PC-3 (cell line): ENCODE measurements at regions not wholly inside any gene's neighbourhood (a gene's known extent, or its start where the extent isn't known, plus 50 kb on each side); places are given as distances from the start of the nearest gene placed in this dataset.

Experiments
- ATAC-seq: fragments of 200-7000 bp; cut with Tn5 transposase; 2 replicates; pipeline ENCODE4 v1.9.1; 2020; ENCODE audit warnings: mild to moderate bottlenecking, moderate library complexity
- BruUV-seq: library from RNA; stranded (reverse); fragments of 400-500 nt; replicated peaks from 2 replicates; lab custom pipeline; 2021; lab: Mats Ljungman, UMichigan
- CTCF ChIA-PET: fragments of 300-600 bp; sonication (Branson Sonifier 250); formaldehyde crosslinking; loops from one replicate; lab custom pipeline; 2022; ENCODE audit warnings: antibody characterized with exemption; lab: Charles Lee
- POLR2A ChIA-PET: fragments of 300-600 bp; sonication (Branson Sonifier 250); formaldehyde crosslinking; loops from one replicate; lab custom pipeline; 2022; ENCODE audit warnings: antibody characterized with exemption; ENCODE audit not compliant: unreplicated experiment; lab: Charles Lee
- DNase-seq: peaks from one replicate; pipeline ENCODE4 v3.0.0-alpha.2; 2015
- H2AFZ ChIP-seq: fragments of 300-600 bp; sonication (generic); 2 replicates; pipeline ENCODE4 v1.6.0; 2016; ENCODE audit warnings: antibody characterized with exemption, low read length
- H3F3A ChIP-seq: fragments of 300-600 bp; sonication (generic); one replicate; pipeline ENCODE4 v1.6.0; 2017; ENCODE audit warnings: antibody characterized with exemption, low read length, control low read depth, mild to moderate bottlenecking; ENCODE audit not compliant: unreplicated experiment
- H3K27ac ChIP-seq: fragments of 300-600 bp; sonication (generic); 2 replicates; pipeline ENCODE4 v1.5.1; 2016; ENCODE audit warnings: mild to moderate bottlenecking, low read length
- H3K27me3 ChIP-seq: fragments of 300-600 bp; sonication (generic); 2 replicates; pipeline ENCODE4 v1.6.1; 2016; ENCODE audit warnings: low read length, mixed read lengths
- H3K36me3 ChIP-seq: fragments of 300-600 bp; sonication (generic); 2 replicates; pipeline ENCODE4 v1.6.1; 2016; ENCODE audit warnings: low read depth, mixed run types, low read length, mixed read lengths
- H3K4me1 ChIP-seq: fragments of 300-600 bp; sonication (generic); 2 replicates; pipeline ENCODE4 v1.5.1; 2016; ENCODE audit warnings: low read length; ENCODE audit not compliant: insufficient read depth
- H3K4me2 ChIP-seq: fragments of 300-600 bp; sonication (generic); 2 replicates; pipeline ENCODE4 v1.6.0; 2016; ENCODE audit warnings: low read length
- H3K4me3 ChIP-seq: fragments of 300-600 bp; sonication (generic); 2 replicates; pipeline ENCODE4 v1.5.1; 2016; ENCODE audit warnings: mild to moderate bottlenecking, low read length, mixed read lengths
- H3K79me2 ChIP-seq: fragments of 300-600 bp; sonication (generic); 2 replicates; pipeline ENCODE4 v1.6.1; 2017; ENCODE audit warnings: low read length, mixed read lengths
- H3K9ac ChIP-seq: fragments of 300-600 bp; sonication (generic); 2 replicates; pipeline ENCODE4 v1.6.0; 2016; ENCODE audit warnings: mild to moderate bottlenecking, low read length
- H3K9me2 ChIP-seq: fragments of 300-600 bp; sonication (generic); replicated peaks from 2 replicates; pipeline ENCODE4 v1.6.1; 2016; ENCODE audit warnings: mixed run types, low read length, mixed read lengths
- H3K9me3 ChIP-seq: fragments of 300-600 bp; sonication (generic); 2 replicates; pipeline ENCODE4 v1.6.1; 2016; ENCODE audit warnings: low read length, mixed read lengths
- H4K20me1 ChIP-seq: fragments of 300-600 bp; sonication (generic); 2 replicates; pipeline ENCODE4 v1.6.1; 2016; ENCODE audit warnings: low read length, mixed read lengths
- CTCF ChIP-seq: fragments of 300-600 bp; sonication (generic); conservative IDR thresholded peaks from 2 replicates; pipeline ENCODE4 v1.5.1; 2017; ENCODE audit warnings: antibody characterized with exemption, low read depth, mild to moderate bottlenecking, low read length
- EZH2 ChIP-seq: fragments of 300-600 bp; sonication (generic); IDR thresholded peaks from one replicate; pipeline ENCODE4 v1.6.1; 2017; ENCODE audit warnings: antibody characterized with exemption, mild to moderate bottlenecking, low read length; ENCODE audit not compliant: unreplicated experiment
- EZH2phosphoT487 ChIP-seq: fragments of 300-600 bp; sonication (generic); IDR thresholded peaks from 2 replicates; pipeline ENCODE4 v1.6.1; 2018; ENCODE audit warnings: mild to moderate bottlenecking, antibody characterized with exemption, low read length, borderline replicate concordance
- intact Hi-C: fragments of 100-400 bp; cut with micrococcal nuclease; formaldehyde crosslinking; loops from 2 replicates; pipeline ENCODE4 v1.9.0; 2023

- Histone ChIP-seq H3K36me3 (no peaks in the 10 kb centered on the region), H3K79me2 (no peaks in the 10 kb centered on the region), H3K4me2 (no peak overlapping the region), H2AFZ (no peak overlapping the region), H3K4me1 (no peaks in the 10 kb centered on the region), H3K9me3 (no peaks in the 10 kb centered on the region), H3F3A (no peaks in the 10 kb centered on the region), H4K20me1 (no peaks in the 10 kb centered on the region), H3K27me3 (no peaks in the 10 kb centered on the region), H3K9ac (no peak overlapping the region), H3K27ac (no peak overlapping the region), H3K9me2 (no peaks in the 10 kb centered on the region), H3K4me3 (no peak overlapping the region)
- ATAC-seq (no peak), DNase-seq (no peak)
- intact Hi-C loops, result no loop called here
- POLR2A ChIA-PET, result no interaction called here
- CTCF ChIA-PET, result no interaction called here
- no TSS peak for BruUV-seq
- TF ChIP-seq EZH2, result no peak
- TF ChIP-seq CTCF, result no peak
- no peak for TF ChIP-seq EZH2phosphoT487
These were observed 102.7 kb upstream of the SLC22A23 start for GRCh38 chr6:3559561-3559960.

- no peaks in the 10 kb centered on the region for H3K9me2 ChIP-seq
- H4K20me1 ChIP-seq, result no peaks in the 10 kb centered on the region
- no peaks in the 10 kb centered on the region for H3F3A ChIP-seq
- TF ChIP-seq EZH2phosphoT487 (no peak), CTCF (no peak), EZH2 (no peak)
- ChIA-PET POLR2A (no interaction called here), CTCF (no interaction called here)
- H3K9me3 ChIP-seq, result peaks cover 17% of the 10 kb centered on the region
- ATAC-seq (no peak), DNase-seq (no peak)
- H3K4me1 ChIP-seq, result no peaks in the 10 kb centered on the region
- H3K27ac ChIP-seq, result no peak overlapping the region
- H3K4me3 ChIP-seq, result no peak overlapping the region
- H2AFZ ChIP-seq, result no peak overlapping the region
- no peaks in the 10 kb centered on the region for H3K79me2 ChIP-seq
- no peak overlapping the region for H3K9ac ChIP-seq
- no TSS peak for BruUV-seq
- H3K4me2 ChIP-seq, result no peak overlapping the region
- no peaks in the 10 kb centered on the region for H3K27me3 ChIP-seq
- 0 out of 2 replicates have a peak, but pooled peaks cover 2% of the 10 kb centered on the region for H3K36me3 ChIP-seq
- intact Hi-C loops, result no loop called here
These were observed 100.5 kb upstream of the SLC22A23 start for GRCh38 chr6:3557336-3557735.

- Histone ChIP-seq H3K9me2 (no peaks in the 10 kb centered on the region), H3K9me3 (peaks cover 18% of the 10 kb centered on the region), H2AFZ (no peak overlapping the region), H3F3A (no peaks in the 10 kb centered on the region), H3K4me3 (no peak overlapping the region), H3K36me3 (0 out of 2 replicates have a peak, but pooled peaks cover 2% of the 10 kb centered on the region), H3K4me2 (no peak overlapping the region), H3K79me2 (no peaks in the 10 kb centered on the region), H3K4me1 (no peaks in the 10 kb centered on the region; the same call in 1 of the 2 replicates), H3K27ac (no peak overlapping the region), H4K20me1 (no peaks in the 10 kb centered on the region), H3K27me3 (no peaks in the 10 kb centered on the region), H3K9ac (no peak overlapping the region)
- no peak for TF ChIP-seq EZH2
- no peak for TF ChIP-seq CTCF
- TF ChIP-seq EZH2phosphoT487, result no peak
- POLR2A ChIA-PET, result no interaction called here
- CTCF ChIA-PET, result no interaction called here
- intact Hi-C loops, result no loop called here
- BruUV-seq, result no TSS peak
- ATAC-seq (no peak), DNase-seq (no peak)
These were observed 96.4 kb upstream of the SLC22A23 start for GRCh38 chr6:3553254-3553653.
